DND-41 (cell line): ENCODE measurements at regions not wholly inside any gene's neighbourhood (a gene's known extent, or its start where the extent isn't known, plus 50 kb on each side); places are given as distances from the start of the nearest gene placed in this dataset.

ENCODE experiments used
- ATAC-seq: fragments of 200-7000 bp; cut with Tn5 transposase; 3 replicates; pipeline ENCODE4 v1.9.1; 2021; ENCODE audit warnings: low read depth; ENCODE audit not compliant: insufficient read depth
- DNase-seq: peaks from one replicate; pipeline ENCODE4 v3.0.0-alpha.2; 2020
- H2AFZ ChIP-seq: 2 replicates; pipeline ENCODE4 v1.6.0; 2012; ENCODE audit warnings: low read depth, low read length
- H3K27ac ChIP-seq: 2 replicates; pipeline ENCODE4 v1.5.1; 2012; ENCODE audit warnings: low read length, inconsistent platforms
- H3K27me3 ChIP-seq: fragments of 200-600 bp; sonication (generic); 2 replicates; pipeline ENCODE4 v1.6.0; 2012; ENCODE audit warnings: low read length, mild to moderate bottlenecking, inconsistent platforms; ENCODE audit not compliant: insufficient read depth, poor library complexity
- H3K36me3 ChIP-seq: 2 replicates; pipeline ENCODE4 v1.5.1; 2012; ENCODE audit warnings: low read length, inconsistent platforms; ENCODE audit not compliant: insufficient read depth
- H3K4me1 ChIP-seq: 2 replicates; pipeline ENCODE4 v1.5.1; 2012; ENCODE audit warnings: mild to moderate bottlenecking, low read length; ENCODE audit not compliant: insufficient read depth
- H3K4me2 ChIP-seq: 2 replicates; pipeline ENCODE4 v1.6.0; 2012; ENCODE audit warnings: mild to moderate bottlenecking, moderate library complexity, low read length, inconsistent platforms; ENCODE audit not compliant: insufficient read depth
- H3K4me3 ChIP-seq, 2 experiments: fragments of 200-600 bp in 1 of 2; shearing (Covaris generic) in 1 of 2; 2 replicates each; pipeline ENCODE4 v1.5.1; 2012 to 2016; ENCODE audit warnings: inconsistent platforms in 2 of 2, low read length in 2 of 2, mild to moderate bottlenecking in 2 of 2, low read depth in 1 of 2, moderate library complexity in 1 of 2
- H3K79me2 ChIP-seq: 2 replicates; pipeline ENCODE4 v1.6.0; 2012; ENCODE audit warnings: low read length, inconsistent platforms; ENCODE audit not compliant: insufficient read depth
- H3K9ac ChIP-seq: 2 replicates; pipeline ENCODE4 v1.6.0; 2012; ENCODE audit warnings: low read depth, mild to moderate bottlenecking, inconsistent platforms, low read length, moderate library complexity
- H3K9me3 ChIP-seq: 2 replicates; pipeline ENCODE4 v1.5.1; 2012; ENCODE audit warnings: low read length, moderate library complexity, mild to moderate bottlenecking, inconsistent platforms; ENCODE audit not compliant: insufficient read depth, severe bottlenecking
- H4K20me1 ChIP-seq: 2 replicates; pipeline ENCODE4 v1.6.0; 2012; ENCODE audit warnings: low read length; ENCODE audit not compliant: insufficient read depth
- EZH2 ChIP-seq: IDR thresholded peaks from 3 replicates; pipeline ENCODE4 v1.6.1; 2012; ENCODE audit warnings: borderline replicate concordance, low read depth, mild to moderate bottlenecking, moderate library complexity, low read length, inconsistent platforms; ENCODE audit not compliant: severe bottlenecking
- TF ChIP-seq, protein P1 (sequence below): IDR thresholded peaks from 2 replicates; pipeline ENCODE4 v1.5.1; 2012; ENCODE audit warnings: borderline replicate concordance, low read length, moderate library complexity, mild to moderate bottlenecking; ENCODE audit not compliant: poor library complexity, severe bottlenecking; ENCODE audit errors: extremely low read depth

DNA sequence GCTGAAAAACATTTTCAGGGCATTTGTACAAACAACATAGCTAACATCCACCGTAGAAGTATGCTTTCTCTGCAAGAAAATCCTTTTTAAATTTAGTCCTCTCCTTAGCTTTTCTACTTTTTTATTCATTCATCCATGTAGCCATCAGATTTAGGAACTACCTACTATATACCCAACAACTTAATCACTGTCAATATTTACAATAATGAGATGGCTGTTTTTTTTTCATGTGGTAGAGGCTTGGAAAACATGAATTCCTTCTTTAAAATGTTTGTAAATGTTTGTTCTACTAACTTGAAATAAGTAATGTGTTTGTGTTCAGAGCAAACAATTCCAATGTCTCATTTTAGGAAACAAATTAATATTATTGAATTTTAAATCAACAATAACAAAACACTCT lies 78.2 kb upstream of the CAV2 start:
- H3K36me3 ChIP-seq, result no peaks in the 10 kb centered on the region
- H3K27me3 ChIP-seq, result no peaks in the 10 kb centered on the region
- no peaks in the 10 kb centered on the region for H4K20me1 ChIP-seq
- DNase-seq (no peak), ATAC-seq (no peak)
- no peak overlapping the region for H3K4me3 ChIP-seq
- H3K9ac ChIP-seq, result no peak overlapping the region
- H3K79me2 ChIP-seq, result no peaks in the 10 kb centered on the region
- H3K4me2 ChIP-seq, result no peak overlapping the region
- H2AFZ ChIP-seq, result no peak overlapping the region
- H3K9me3 ChIP-seq, result no peaks in the 10 kb centered on the region
- TF ChIP-seq EZH2, result no peak
- TF ChIP-seq, protein P1, sequence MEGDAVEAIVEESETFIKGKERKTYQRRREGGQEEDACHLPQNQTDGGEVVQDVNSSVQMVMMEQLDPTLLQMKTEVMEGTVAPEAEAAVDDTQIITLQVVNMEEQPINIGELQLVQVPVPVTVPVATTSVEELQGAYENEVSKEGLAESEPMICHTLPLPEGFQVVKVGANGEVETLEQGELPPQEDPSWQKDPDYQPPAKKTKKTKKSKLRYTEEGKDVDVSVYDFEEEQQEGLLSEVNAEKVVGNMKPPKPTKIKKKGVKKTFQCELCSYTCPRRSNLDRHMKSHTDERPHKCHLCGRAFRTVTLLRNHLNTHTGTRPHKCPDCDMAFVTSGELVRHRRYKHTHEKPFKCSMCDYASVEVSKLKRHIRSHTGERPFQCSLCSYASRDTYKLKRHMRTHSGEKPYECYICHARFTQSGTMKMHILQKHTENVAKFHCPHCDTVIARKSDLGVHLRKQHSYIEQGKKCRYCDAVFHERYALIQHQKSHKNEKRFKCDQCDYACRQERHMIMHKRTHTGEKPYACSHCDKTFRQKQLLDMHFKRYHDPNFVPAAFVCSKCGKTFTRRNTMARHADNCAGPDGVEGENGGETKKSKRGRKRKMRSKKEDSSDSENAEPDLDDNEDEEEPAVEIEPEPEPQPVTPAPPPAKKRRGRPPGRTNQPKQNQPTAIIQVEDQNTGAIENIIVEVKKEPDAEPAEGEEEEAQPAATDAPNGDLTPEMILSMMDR, result no peak
- H3K27ac ChIP-seq, result no peak overlapping the region
- no peaks in the 10 kb centered on the region for H3K4me1 ChIP-seq

DNA sequence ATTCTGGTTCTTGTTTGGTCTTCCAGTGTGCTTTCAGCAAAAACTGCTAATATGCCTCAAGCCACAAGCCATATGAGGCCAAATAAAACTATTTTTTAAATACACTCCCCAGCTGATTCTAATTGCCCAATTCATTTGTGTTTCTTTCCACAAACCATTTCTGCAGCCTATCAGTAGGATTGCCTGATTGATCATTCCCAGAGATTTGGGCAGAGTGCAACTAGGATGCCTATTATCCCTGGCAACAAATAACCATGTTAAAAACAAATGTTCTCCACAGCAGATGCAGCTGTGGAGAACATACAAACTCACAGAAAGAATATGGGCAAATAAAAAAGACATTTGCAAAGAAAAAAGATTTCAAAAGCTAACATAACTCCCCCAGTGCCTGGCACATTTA lies 76.9 kb upstream of the CAV2 start:
- no peak overlapping the region for H3K27ac ChIP-seq
- H2AFZ ChIP-seq, result no peak overlapping the region
- TF ChIP-seq EZH2, result no peak
- TF ChIP-seq, protein P1, result no peak

DNA sequence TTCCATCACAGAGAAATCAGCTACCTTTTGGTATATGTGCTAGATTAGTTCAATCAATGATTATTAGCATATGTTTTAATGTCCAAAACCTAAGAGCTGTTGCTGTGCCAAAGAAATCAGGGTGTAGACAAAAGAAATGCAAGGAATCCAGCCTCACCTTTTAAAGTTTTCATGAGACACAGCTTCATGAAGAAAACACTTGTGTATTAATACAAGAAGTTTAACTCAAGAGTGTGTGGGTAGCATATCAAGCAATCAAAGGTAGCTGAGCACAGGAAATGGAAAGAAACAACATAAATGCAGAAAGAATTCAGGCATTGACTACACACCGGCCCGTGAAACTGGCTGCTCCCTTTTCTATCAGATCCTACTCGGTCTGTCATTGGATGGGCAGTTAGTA lies 76.0 kb upstream of the CAV2 start:
- Histone ChIP-seq H3K4me1 (no peaks in the 10 kb centered on the region), H3K9me3 (no peaks in the 10 kb centered on the region), H3K36me3 (no peaks in the 10 kb centered on the region), H3K9ac (no peak overlapping the region), H3K27me3 (no peaks in the 10 kb centered on the region), H3K79me2 (no peaks in the 10 kb centered on the region), H4K20me1 (no peaks in the 10 kb centered on the region), H3K27ac (no peak overlapping the region), H3K4me2 (no peak overlapping the region), H3K4me3 (no peak overlapping the region), H2AFZ (no peak overlapping the region)
- no peak for TF ChIP-seq EZH2
- TF ChIP-seq, protein P1, result no peak
- no peak for ATAC-seq
- no peak for DNase-seq

More for the DNA sequence above, 76.9 kb upstream of the CAV2 start:
- Histone ChIP-seq H3K4me1 (no peaks in the 10 kb centered on the region), H3K9me3 (no peaks in the 10 kb centered on the region), H3K27me3 (no peaks in the 10 kb centered on the region), H3K4me3 (no peak overlapping the region), H3K36me3 (no peaks in the 10 kb centered on the region), H3K9ac (no peak overlapping the region), H3K4me2 (no peak overlapping the region), H4K20me1 (no peaks in the 10 kb centered on the region), H3K79me2 (no peaks in the 10 kb centered on the region)
- no peak for DNase-seq
- ATAC-seq, result no peak

DNA sequence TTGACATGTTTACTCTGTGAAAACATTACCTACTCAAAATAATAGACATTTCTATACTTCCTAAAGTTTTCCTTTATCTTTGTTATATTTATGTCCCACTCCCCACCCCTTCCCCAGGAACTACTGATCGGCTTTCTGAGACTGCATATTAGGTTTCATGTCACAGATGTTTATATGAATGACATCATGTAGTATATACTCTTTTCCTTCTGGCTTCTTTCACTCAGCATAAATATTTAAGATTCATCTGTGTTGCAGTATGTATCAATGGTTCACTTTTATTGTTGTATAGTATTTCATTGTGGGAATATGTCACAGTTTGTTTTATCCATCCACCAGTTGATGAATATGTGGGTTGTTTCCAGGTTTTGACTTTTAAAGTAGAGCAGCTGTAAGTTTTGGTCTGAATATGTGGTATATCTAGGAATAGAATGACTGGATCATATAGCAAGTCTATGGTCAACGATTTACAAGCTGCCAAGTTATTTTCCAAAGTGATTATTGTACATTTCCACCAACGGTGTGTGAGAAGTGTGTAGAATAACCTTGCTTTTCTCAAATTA lies 73.8 kb upstream of the CAV2 start:
- H3K9me3 ChIP-seq, result no peaks in the 10 kb centered on the region
- H4K20me1 ChIP-seq, result no peaks in the 10 kb centered on the region
- H3K4me1 ChIP-seq, result no peaks in the 10 kb centered on the region
- ATAC-seq (no peak), DNase-seq (no peak)
- H3K79me2 ChIP-seq, result no peaks in the 10 kb centered on the region
- no peak overlapping the region for H3K4me3 ChIP-seq
- H3K36me3 ChIP-seq, result no peaks in the 10 kb centered on the region
- H3K27me3 ChIP-seq, result no peaks in the 10 kb centered on the region
- H3K9ac ChIP-seq, result no peak overlapping the region
- H2AFZ ChIP-seq, result no peak overlapping the region
- H3K27ac ChIP-seq, result no peak overlapping the region
- TF ChIP-seq, protein P1, result no peak
- TF ChIP-seq EZH2, result no peak
- H3K4me2 ChIP-seq, result no peak overlapping the region
